H1 (cell line): ENCODE measurements at regions not wholly inside any gene's neighbourhood (a gene's known extent, or its start where the extent isn't known, plus 50 kb on each side); places are given as distances from the start of the nearest gene placed in this dataset.

Experiments used
- CTCF ChIA-PET: fragments of 300-600 bp; sonication (Branson Sonifier 250); formaldehyde crosslinking; loops from one replicate; lab custom pipeline; 2021; ENCODE audit not compliant: partially characterized antibody; lab: Charles Lee
- POLR2A ChIA-PET: fragments of 300-600 bp; sonication (Branson Sonifier 250); formaldehyde crosslinking; loops from one replicate; lab custom pipeline; 2021; ENCODE audit warnings: inconsistent platforms; ENCODE audit not compliant: partially characterized antibody; lab: Charles Lee
- DNase-seq, 2 experiments: peaks; one replicate each; pipeline versions ENCODE4 v3.0.0 to v3.0.0-alpha.2; 2010 to 2022; ENCODE audit warnings: low spot score in 2 of 2, low read depth in 1 of 2, mixed read lengths in 1 of 2
- FAIRE-seq: peaks from 2 replicates; lab custom pipeline; 2011; peaks lifted over from hg19 to GRCh38; lab: Jason Lieb, UNC
- H2AFZ ChIP-seq: 2 replicates; pipeline ENCODE4 v1.8.1; 2012; ENCODE audit warnings: low read length, inconsistent platforms
- H2AK5ac ChIP-seq: 2 replicates; pipeline ENCODE4 v1.6.1; 2013; ENCODE audit warnings: low read depth, low read length
- H2BK120ac ChIP-seq: replicated peaks from 2 replicates; pipeline ENCODE3; 2013; ENCODE audit warnings: low read depth, low read length, inconsistent platforms
- H2BK12ac ChIP-seq: 2 replicates; pipeline ENCODE4 v1.6.1; 2013; ENCODE audit warnings: low read depth, low read length
- H2BK15ac ChIP-seq: 2 replicates; pipeline ENCODE4 v1.6.1; 2013; ENCODE audit warnings: low read length
- H2BK20ac ChIP-seq: 2 replicates; pipeline ENCODE4 v1.6.1; 2013; ENCODE audit warnings: low read length
- H2BK5ac ChIP-seq: 2 replicates; pipeline ENCODE4 v1.6.1; 2013; ENCODE audit warnings: low read depth, low read length
- H3K14ac ChIP-seq: 2 replicates; pipeline ENCODE4 v1.6.1; 2013; ENCODE audit warnings: inconsistent platforms; ENCODE audit not compliant: insufficient read length
- H3K18ac ChIP-seq: 2 replicates; pipeline ENCODE4 v1.6.1; 2013; ENCODE audit warnings: low read length; ENCODE audit errors: extremely low read depth
- H3K23ac ChIP-seq: 2 replicates; pipeline ENCODE4 v1.6.1; 2013; ENCODE audit warnings: inconsistent platforms; ENCODE audit not compliant: insufficient read length
- H3K23me2 ChIP-seq: 2 replicates; pipeline ENCODE4 v1.6.1; 2013; ENCODE audit warnings: low read depth, low read length
- H3K27ac ChIP-seq: 2 replicates; pipeline ENCODE4 v1.6.1; 2011; ENCODE audit warnings: low read depth, low read length, inconsistent platforms
- H3K27me3 ChIP-seq, 4 experiments: replicated peaks in 1 of 4; 1 replicate in 1 of 4; 2 replicates in 3 of 4; pipeline versions ENCODE4 v1.6.1 to v1.8.1; 2011 to 2013; ENCODE audit warnings: low read length in 3 of 4, mild to moderate bottlenecking in 3 of 4, inconsistent platforms in 2 of 4, mixed read lengths in 2 of 4, moderate library complexity in 1 of 4; ENCODE audit not compliant: control insufficient read depth in 3 of 4, insufficient read depth in 3 of 4; ENCODE audit errors: extremely low read depth in 1 of 4
- H3K36me3 ChIP-seq, 4 experiments: 2 replicates each; pipeline versions ENCODE4 v1.6.1 to v1.8.1; 2011 to 2013; ENCODE audit warnings: mild to moderate bottlenecking in 4 of 4, low read length in 3 of 4, moderate library complexity in 2 of 4, control low read depth in 1 of 4, inconsistent platforms in 1 of 4; ENCODE audit not compliant: insufficient read depth in 4 of 4, control insufficient read depth in 2 of 4
- H3K4ac ChIP-seq: replicated peaks from 2 replicates; pipeline ENCODE3; 2013; ENCODE audit warnings: low read length, low read depth, mixed read lengths, inconsistent platforms; ENCODE audit not compliant: insufficient read length
- H3K4me1 ChIP-seq, 4 experiments: replicated peaks in 1 of 4; 1 replicate in 1 of 4; 2 replicates in 3 of 4; pipeline versions ENCODE4 v1.6.1 to v1.8.1; 2011 to 2013; ENCODE audit warnings: low read length in 3 of 4, inconsistent platforms in 2 of 4, mixed read lengths in 1 of 4; ENCODE audit not compliant: insufficient read depth in 4 of 4, control insufficient read depth in 3 of 4
- H3K4me2 ChIP-seq, 2 experiments: 2 replicates each; pipeline versions ENCODE4 v1.6.1 to v1.8.1; 2011 to 2013; ENCODE audit warnings: low read depth in 2 of 2, low read length in 2 of 2, control low read depth in 1 of 2, inconsistent platforms in 1 of 2, mild to moderate bottlenecking in 1 of 2; ENCODE audit not compliant: insufficient read depth in 1 of 2
- H3K4me3 ChIP-seq, 4 experiments: fragments of 200-600, 300-600 bp in 1 of 4; sonication (generic), shearing (Covaris generic), sonication (Bioruptor Twin) in 1 of 4; 2 replicates each; pipeline versions ENCODE4 v1.5.1 to v1.8.1; 2011 to 2016; ENCODE audit warnings: low read length in 4 of 4, low read depth in 3 of 4, control low read depth in 2 of 4, inconsistent platforms in 2 of 4, mild to moderate bottlenecking in 2 of 4, mixed read lengths in 1 of 4, moderate library complexity in 1 of 4; ENCODE audit not compliant: insufficient read depth in 2 of 4; ENCODE audit errors: extremely low read depth in 1 of 4
- H3K56ac ChIP-seq: replicated peaks from 2 replicates; pipeline ENCODE3; 2013; ENCODE audit warnings: low read depth, mild to moderate bottlenecking, mixed read lengths, low read length, inconsistent platforms; ENCODE audit not compliant: insufficient read length
- H3K79me1 ChIP-seq: 2 replicates; pipeline ENCODE4 v1.6.1; 2013; ENCODE audit warnings: low read depth, low read length, control low read depth
- H3K79me2 ChIP-seq, 2 experiments: 2 replicates each; pipeline versions ENCODE4 v1.6.1 to v1.8.1; 2012 to 2013; ENCODE audit warnings: low read length in 2 of 2, mild to moderate bottlenecking in 2 of 2, inconsistent platforms in 1 of 2; ENCODE audit not compliant: insufficient read depth in 2 of 2, control insufficient read depth in 1 of 2
- H3K9ac ChIP-seq, 4 experiments: replicated peaks in 1 of 4; 1 replicate in 1 of 4; 2 replicates in 3 of 4; pipeline versions ENCODE4 v1.6.1 to v1.8.1; 2011 to 2013; ENCODE audit warnings: low read depth in 3 of 4, low read length in 3 of 4, control low read depth in 2 of 4, mild to moderate bottlenecking in 2 of 4, moderate library complexity in 2 of 4, inconsistent platforms in 1 of 4; ENCODE audit errors: extremely low read depth in 1 of 4
- H3K9me3 ChIP-seq, 2 experiments: 2 replicates each; pipeline versions ENCODE4 v1.6.1 to v1.8.1; 2012 to 2013; ENCODE audit warnings: mild to moderate bottlenecking in 2 of 2, moderate library complexity in 2 of 2, control low read depth in 1 of 2, inconsistent platforms in 1 of 2, low read depth in 1 of 2, low read length in 1 of 2, mixed read lengths in 1 of 2; ENCODE audit not compliant: insufficient read depth in 2 of 2
- H4K20me1 ChIP-seq, 2 experiments: replicated peaks in 1 of 2; 2 replicates each; pipeline versions ENCODE3 to v1.8.1; 2011 to 2013; ENCODE audit warnings: inconsistent platforms in 2 of 2, low read length in 2 of 2, mild to moderate bottlenecking in 1 of 2; ENCODE audit not compliant: insufficient read depth in 2 of 2, control insufficient read depth in 1 of 2
- H4K5ac ChIP-seq: 2 replicates; pipeline ENCODE4 v1.6.1; 2013; ENCODE audit warnings: low read length, low read depth, mixed read lengths, inconsistent platforms; ENCODE audit not compliant: insufficient read length
- H4K8ac ChIP-seq: 2 replicates; pipeline ENCODE4 v1.8.0; 2013; ENCODE audit warnings: mild to moderate bottlenecking, moderate library complexity, low read length, inconsistent platforms; ENCODE audit not compliant: insufficient read depth; ENCODE audit errors: extremely low read depth
- H4K91ac ChIP-seq: replicated peaks from 2 replicates; pipeline ENCODE3; 2013; ENCODE audit warnings: low read length, mixed read lengths, inconsistent platforms; ENCODE audit not compliant: insufficient read length
- CEBPB ChIP-seq: IDR thresholded peaks from 2 replicates; pipeline ENCODE4 v1.6.1; 2012; ENCODE audit warnings: low read depth, low read length
- CHD1 ChIP-seq: IDR thresholded peaks from 2 replicates; pipeline ENCODE4 v1.6.1; 2012; ENCODE audit warnings: low read depth, low read length, improper control_type of control experiment
- EP300 ChIP-seq, 2 experiments: IDR thresholded peaks; 1 replicate in 1 of 2; 2 replicates in 1 of 2; pipeline ENCODE4 v1.6.1; 2011 to 2012; ENCODE audit warnings: low read depth in 2 of 2, low read length in 2 of 2, mild to moderate bottlenecking in 2 of 2, borderline replicate concordance in 1 of 2, inconsistent platforms in 1 of 2, moderate library complexity in 1 of 2
- GABPA ChIP-seq: IDR thresholded peaks from 2 replicates; pipeline ENCODE4 v1.6.1; 2011; ENCODE audit warnings: mild to moderate bottlenecking, low read length, moderate library complexity, borderline replicate concordance; ENCODE audit not compliant: insufficient read depth
- HDAC2 ChIP-seq, 2 experiments: fragments of 300-600 bp in 1 of 2; sonication (generic) in 1 of 2; IDR thresholded peaks; 2 replicates each; pipeline ENCODE4 v1.6.1; 2011 to 2012; ENCODE audit warnings: low read depth in 2 of 2, low read length in 2 of 2, mild to moderate bottlenecking in 2 of 2, moderate library complexity in 2 of 2, borderline replicate concordance in 1 of 2, inconsistent platforms in 1 of 2
- KDM4A ChIP-seq: IDR thresholded peaks from one replicate; pipeline ENCODE4 v1.7.1; 2012; ENCODE audit warnings: low read depth, mild to moderate bottlenecking, moderate library complexity, low read length, inconsistent platforms; ENCODE audit not compliant: severe bottlenecking
- KDM5A ChIP-seq: fragments of 200-600 bp; IDR thresholded peaks from 2 replicates; pipeline ENCODE4 v1.7.1; 2012; ENCODE audit warnings: mild to moderate bottlenecking, low read length, inconsistent platforms, mixed read lengths
- MAFK ChIP-seq: IDR thresholded peaks from 2 replicates; pipeline ENCODE4 v1.6.1; 2012; ENCODE audit warnings: low read depth, mild to moderate bottlenecking, improper control_type of control experiment, low read length
- MAX ChIP-seq: IDR thresholded peaks from 2 replicates; pipeline ENCODE4 v1.6.1; 2012; ENCODE audit warnings: inconsistent platforms
- SUZ12 ChIP-seq: fragments of 200-600 bp; sonication (generic); IDR thresholded peaks from 2 replicates; pipeline ENCODE4 v1.6.1; 2012; ENCODE audit warnings: mild to moderate bottlenecking, inconsistent platforms, low read length, moderate library complexity, mixed read lengths
- TCF12 ChIP-seq: IDR thresholded peaks from 2 replicates; pipeline ENCODE4 v1.6.1; 2011; ENCODE audit warnings: low read depth, mild to moderate bottlenecking, low read length
- WGBS, 2 experiments: shearing (Covaris generic) in 1 of 2; methylation state at CpG; one replicate each; pipeline versions ENCODE4 v1.1.6 to v1.1.7; 2013 to 2015; ENCODE audit warnings: low lambda C conversion rate in 2 of 2, mixed read lengths in 2 of 2, inconsistent platforms in 1 of 2, low coverage in 1 of 2, missing lambda C conversion rate in 1 of 2; ENCODE audit not compliant: insufficient replicate concordance in 2 of 2, insufficient coverage in 1 of 2, insufficient read length in 1 of 2; ENCODE audit errors: extremely low coverage in 1 of 2, missing lambda C conversion rate in 1 of 2; 5-methylcytosine and 5-hydroxymethylcytosine counted together

- no peak for DNase-seq
- Histone ChIP-seq H4K20me1 (peaks cover 0 to 4% of the 10 kb centered on the region in 2 experiments), H3K14ac (no peak overlapping the region), H3K18ac (no peak overlapping the region), H4K5ac (no peak overlapping the region), H2AK5ac (no peak overlapping the region), H2BK12ac (no peak overlapping the region), H3K4me2 (no peak overlapping the region), H3K9ac (no peak overlapping the region), H3K4me1 (no peaks in the 10 kb centered on the region; a peak in 3 of 7 replicates), H2BK120ac (no peak overlapping the region), H2AFZ (no peak overlapping the region), H4K91ac (no peak overlapping the region), H2BK20ac (no peak overlapping the region), H3K79me1 (no peaks in the 10 kb centered on the region), H3K9me3 (no peaks in the 10 kb centered on the region), H2BK5ac (no peak overlapping the region), H3K79me2 (no peaks in the 10 kb centered on the region), H3K27ac (no peak overlapping the region), H3K56ac (no peak overlapping the region), H3K23ac (no peak overlapping the region), H3K4me3 (no peak overlapping the region), H3K23me2 (no peaks in the 10 kb centered on the region), H2BK15ac (no peak overlapping the region), H4K8ac (no peak overlapping the region), H3K36me3 (no peaks in the 10 kb centered on the region), H3K27me3 (no peaks in the 10 kb centered on the region), H3K4ac (no peak overlapping the region)
- WGBS, 2 experiments = 98% methylated on average over 6 of the region's 6 CpGs; no CpG with 5 or more reads in 1 of the 2 experiments
- FAIRE-seq = no peak
- ChIA-PET POLR2A (interaction anchor here (0.6 to 1.4 kb wide), 4 partner anchors 8 to 456 kb away, joined by 3 read pairs; no protein-coding TSS in a partner anchor), CTCF (interaction anchor here (0.6 to 18.3 kb wide), 51 partner anchors 8 to 455 kb away, joined by 3 to 266 read pairs (median 5); a partner anchor contains a TSS)
- no peak for TF ChIP-seq EP300 (IDR thresholded peaks at IDR 0.05; ENCODE audit: borderline replicate concordance in 1 of 2, low read depth in 2 of 2, low read length in 2 of 2)
- no peak for TF ChIP-seq HDAC2 (IDR thresholded peaks at IDR 0.05; ENCODE audit: borderline replicate concordance in 1 of 2, low read depth in 2 of 2, low read length in 2 of 2)
- no peak for TF ChIP-seq KDM4A
- TF ChIP-seq MAX = no peak
- TF ChIP-seq CEBPB = no peak
- TF ChIP-seq GABPA = no peak
- no peak for TF ChIP-seq SUZ12
- no peak for TF ChIP-seq TCF12
- no peak for TF ChIP-seq KDM5A
- no peak for TF ChIP-seq CHD1
- TF ChIP-seq MAFK = no peak
Measured at GRCh38 chr16:11406177-11406560, 60.9 kb downstream of the RMI2 start.
